Keratinocyte (primary cell): ENCODE measurements at regions not wholly inside any gene's neighbourhood (a gene's known extent, or its start where the extent isn't known, plus 50 kb on each side); places are given as distances from the start of the nearest gene placed in this dataset.

Source experiments
- DNase-seq: peaks from one replicate; pipeline ENCODE4 v3.0.0-alpha.2; 2011; ENCODE audit warnings: low read depth, missing footprints, low spot score
- FAIRE-seq: peaks from 2 replicates; lab custom pipeline; 2011; peaks lifted over from hg19 to GRCh38; lab: Jason Lieb, UNC
- H2AFZ ChIP-seq: 2 replicates; pipeline ENCODE4 v1.6.0; 2012; ENCODE audit warnings: low read length, control low read depth, inconsistent platforms; ENCODE audit not compliant: control insufficient read depth
- H3K27ac ChIP-seq: 2 replicates; pipeline ENCODE4 v1.5.1; 2011; ENCODE audit warnings: low read length; ENCODE audit not compliant: control insufficient read depth, insufficient read depth
- H3K27me3 ChIP-seq: 3 replicates; pipeline ENCODE4 v1.6.0; 2011; ENCODE audit warnings: low read length; ENCODE audit not compliant: control insufficient read depth, insufficient read depth; ENCODE audit errors: extremely low read depth
- H3K36me3 ChIP-seq, 2 experiments: 2 replicates in 1 of 2; 3 replicates in 1 of 2; pipeline ENCODE4 v1.5.1; 2011; ENCODE audit warnings: low read length in 2 of 2, mild to moderate bottlenecking in 1 of 2; ENCODE audit not compliant: control insufficient read depth in 2 of 2, insufficient read depth in 2 of 2; ENCODE audit errors: extremely low read depth in 1 of 2
- H3K4me1 ChIP-seq: 3 replicates; pipeline ENCODE4 v1.5.1; 2011; ENCODE audit warnings: low read length; ENCODE audit not compliant: control insufficient read depth, insufficient read depth; ENCODE audit errors: extremely low read depth
- H3K4me2 ChIP-seq: 3 replicates; pipeline ENCODE4 v1.6.0; 2011; ENCODE audit warnings: low read depth, low read length; ENCODE audit not compliant: control insufficient read depth, insufficient read depth; ENCODE audit errors: extremely low read depth
- H3K4me3 ChIP-seq, 3 experiments: fragments of 200-600 bp in 1 of 3; sonication (generic) in 1 of 3; 2 replicates in 2 of 3; 3 replicates in 1 of 3; pipeline ENCODE4 v1.5.1; 2011 to 2016; ENCODE audit warnings: low read length in 3 of 3, mild to moderate bottlenecking in 3 of 3, control low read depth in 2 of 3, inconsistent platforms in 1 of 3, low read depth in 1 of 3, mixed read lengths in 1 of 3, mixed run types in 1 of 3, moderate library complexity in 1 of 3; ENCODE audit not compliant: control insufficient read depth in 2 of 3, insufficient read depth in 2 of 3; ENCODE audit errors: extremely low read depth in 1 of 3
- H3K79me2 ChIP-seq: 2 replicates; pipeline ENCODE4 v1.6.0; 2012; ENCODE audit warnings: low read length; ENCODE audit not compliant: control insufficient read depth, insufficient read depth
- H3K9ac ChIP-seq: 3 replicates; pipeline ENCODE4 v1.6.0; 2011; ENCODE audit warnings: low read length; ENCODE audit not compliant: control insufficient read depth, insufficient read depth; ENCODE audit errors: extremely low read depth
- H3K9me1 ChIP-seq: 3 replicates; pipeline ENCODE4 v1.6.0; 2011; ENCODE audit warnings: low read length; ENCODE audit not compliant: control insufficient read depth, insufficient read depth; ENCODE audit errors: extremely low read depth
- H3K9me3 ChIP-seq: 2 replicates; pipeline ENCODE4 v1.5.1; 2012; ENCODE audit warnings: low read depth, low read length; ENCODE audit not compliant: control insufficient read depth
- H4K20me1 ChIP-seq: 3 replicates; pipeline ENCODE4 v1.6.0; 2011; ENCODE audit warnings: low read length; ENCODE audit not compliant: control insufficient read depth, insufficient read depth; ENCODE audit errors: extremely low read depth
- EZH2 ChIP-seq: IDR thresholded peaks from one replicate; pipeline ENCODE4 v1.6.1; 2012; ENCODE audit warnings: inconsistent platforms, mild to moderate bottlenecking, low read length, moderate library complexity
- dilution Hi-C: fragments of 300-500 bp; cut with MboI; formaldehyde crosslinking; loops from one replicate; pipeline ENCODE4 v1.7.0; 2020; ENCODE audit warnings: low sequenced_read_pairs; ENCODE audit not compliant: extremely low pct_ligation_motif_present
- TF ChIP-seq, protein P1 (sequence below), 3 experiments: IDR thresholded peaks in 1 of 3; conservative IDR thresholded peaks in 1 of 3; optimal IDR thresholded peaks in 1 of 3; 2 replicates in 2 of 3; 3 replicates in 1 of 3; pipeline versions ENCODE3 to v1.5.1; 2011; ENCODE audit warnings: low read length in 3 of 3, mild to moderate bottlenecking in 3 of 3, moderate library complexity in 2 of 3, control low read depth in 1 of 3, inconsistent platforms in 1 of 3; ENCODE audit not compliant: insufficient read depth in 2 of 3; ENCODE audit errors: extremely low read depth in 1 of 3

DNA sequence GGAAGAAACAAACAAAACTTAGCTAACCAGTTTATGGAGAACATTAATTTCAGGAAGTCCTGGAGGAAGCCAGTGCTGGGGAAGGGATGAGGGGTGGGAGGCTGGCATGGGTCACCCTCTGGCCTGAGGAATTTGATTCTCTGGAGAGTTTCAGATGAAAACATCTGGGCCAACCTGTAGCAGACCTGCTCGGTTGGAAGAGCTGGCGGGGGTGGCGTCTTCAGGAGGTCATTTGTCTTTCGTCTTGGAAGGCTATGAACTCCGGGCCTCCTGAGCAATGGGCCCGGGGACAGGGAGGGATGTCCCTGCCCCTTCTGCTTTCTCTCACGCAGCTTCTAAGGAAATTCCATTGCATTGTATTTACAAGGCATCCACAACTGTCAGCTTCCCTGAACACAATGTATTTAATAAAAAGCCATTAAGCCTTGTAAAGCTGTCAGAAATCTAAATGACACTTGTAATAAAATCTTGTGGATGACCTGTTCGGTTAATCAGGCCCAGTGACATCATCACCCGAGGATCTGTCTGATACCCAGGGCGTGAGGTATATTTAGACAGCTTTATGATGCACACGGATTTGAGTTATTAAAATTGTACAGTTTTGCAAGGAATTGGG is 250.5 kb downstream of the RAB11FIP2 start:
- H4K20me1 ChIP-seq: no peaks in the 10 kb centered on the region
- H3K4me3 ChIP-seq: no peak overlapping the region
- H3K9me3 ChIP-seq: no peaks in the 10 kb centered on the region
- no peaks in the 10 kb centered on the region for H3K4me1 ChIP-seq
- no peak overlapping the region for H3K9ac ChIP-seq
- H3K27me3 ChIP-seq: peaks cover 3% of the 10 kb centered on the region
- dilution Hi-C loops: no loop called here
- no peaks in the 10 kb centered on the region for H3K79me2 ChIP-seq
- DNase-seq (no peak), FAIRE-seq (no peak)
- H3K4me2 ChIP-seq: no peak overlapping the region
- no peak overlapping the region for H2AFZ ChIP-seq
- no peaks in the 10 kb centered on the region for H3K36me3 ChIP-seq
- TF ChIP-seq, protein P1, sequence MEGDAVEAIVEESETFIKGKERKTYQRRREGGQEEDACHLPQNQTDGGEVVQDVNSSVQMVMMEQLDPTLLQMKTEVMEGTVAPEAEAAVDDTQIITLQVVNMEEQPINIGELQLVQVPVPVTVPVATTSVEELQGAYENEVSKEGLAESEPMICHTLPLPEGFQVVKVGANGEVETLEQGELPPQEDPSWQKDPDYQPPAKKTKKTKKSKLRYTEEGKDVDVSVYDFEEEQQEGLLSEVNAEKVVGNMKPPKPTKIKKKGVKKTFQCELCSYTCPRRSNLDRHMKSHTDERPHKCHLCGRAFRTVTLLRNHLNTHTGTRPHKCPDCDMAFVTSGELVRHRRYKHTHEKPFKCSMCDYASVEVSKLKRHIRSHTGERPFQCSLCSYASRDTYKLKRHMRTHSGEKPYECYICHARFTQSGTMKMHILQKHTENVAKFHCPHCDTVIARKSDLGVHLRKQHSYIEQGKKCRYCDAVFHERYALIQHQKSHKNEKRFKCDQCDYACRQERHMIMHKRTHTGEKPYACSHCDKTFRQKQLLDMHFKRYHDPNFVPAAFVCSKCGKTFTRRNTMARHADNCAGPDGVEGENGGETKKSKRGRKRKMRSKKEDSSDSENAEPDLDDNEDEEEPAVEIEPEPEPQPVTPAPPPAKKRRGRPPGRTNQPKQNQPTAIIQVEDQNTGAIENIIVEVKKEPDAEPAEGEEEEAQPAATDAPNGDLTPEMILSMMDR (optimal IDR thresholded peaks at IDR 0.05 in 1 of 3, IDR thresholded peaks at IDR 0.05 in 1 of 3, conservative IDR thresholded peaks at IDR 0.05 in 1 of 3; ENCODE audit: extremely low read depth in 1 of 3, insufficient read depth in 2 of 3, low read length in 3 of 3): no peak
- TF ChIP-seq EZH2: no peak
- H3K27ac ChIP-seq: no peak overlapping the region
- H3K9me1 ChIP-seq: no peaks in the 10 kb centered on the region

DNA sequence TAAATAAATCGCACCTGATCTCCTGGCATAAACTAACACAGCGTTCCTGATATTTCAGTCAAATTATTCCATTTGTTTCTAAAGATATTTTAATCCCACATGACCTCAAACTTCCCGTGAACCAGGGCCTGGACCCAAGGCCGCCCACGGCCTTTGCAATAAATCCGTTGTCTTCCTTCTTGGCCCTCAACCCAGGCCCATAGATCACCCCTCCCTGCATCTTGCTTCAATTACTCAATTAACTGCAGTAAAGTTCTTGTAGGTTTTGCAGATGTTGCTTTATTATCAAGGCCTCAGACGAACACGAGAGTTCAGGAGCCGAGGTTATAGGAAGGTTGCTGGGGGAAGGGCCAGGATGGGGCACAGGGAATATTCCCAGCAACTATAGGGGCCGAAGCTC is 249.4 kb downstream of the RAB11FIP2 start:
- Histone ChIP-seq H3K4me1 (no peaks in the 10 kb centered on the region), H3K36me3 (no peaks in the 10 kb centered on the region), H3K4me3 (no peak overlapping the region), H3K9me3 (no peaks in the 10 kb centered on the region), H3K9me1 (no peaks in the 10 kb centered on the region), H3K4me2 (no peak overlapping the region), H2AFZ (no peak overlapping the region), H3K27me3 (peaks cover 3% of the 10 kb centered on the region), H3K9ac (no peak overlapping the region), H4K20me1 (no peaks in the 10 kb centered on the region), H3K27ac (no peak overlapping the region), H3K79me2 (no peaks in the 10 kb centered on the region)
- dilution Hi-C loops: no loop called here
- DNase-seq (no peak), FAIRE-seq (no peak)
- TF ChIP-seq, protein P1 (optimal IDR thresholded peaks at IDR 0.05 in 1 of 3, IDR thresholded peaks at IDR 0.05 in 1 of 3, conservative IDR thresholded peaks at IDR 0.05 in 1 of 3; ENCODE audit: extremely low read depth in 1 of 3, insufficient read depth in 2 of 3, low read length in 3 of 3): no peak
- no peak for TF ChIP-seq EZH2
